GM12891 (cell line): ENCODE measurements at regions not wholly inside any gene's neighbourhood (a gene's known extent, or its start where the extent isn't known, plus 50 kb on each side); places are given as distances from the start of the nearest gene placed in this dataset.

Source experiments
- POLR2A ChIP-seq: IDR thresholded peaks from 2 replicates; pipeline ENCODE4 v1.6.1; 2011; ENCODE audit warnings: low read depth, low read length, control low read depth
- POLR2AphosphoS5 ChIP-seq: IDR thresholded peaks from 2 replicates; pipeline ENCODE4 v1.6.1; 2011; ENCODE audit warnings: low read depth, low read length, control low read depth
- SPI1 ChIP-seq: IDR thresholded peaks from 2 replicates; pipeline ENCODE4 v1.6.1; 2011; ENCODE audit warnings: low read depth, low read length, control low read depth
- TAF1 ChIP-seq: IDR thresholded peaks from 2 replicates; pipeline ENCODE4 v1.6.1; 2011; ENCODE audit warnings: low read depth, low read length, control low read depth

- TF ChIP-seq TAF1 (no peak), SPI1 (no peak), POLR2AphosphoS5 (no peak), POLR2A (no peak)
Measured at GRCh38 chr5:158537366-158537765, 562.4 kb downstream of the EBF1 start.
